CD14-positive monocyte (primary cell): ENCODE measurements at regions not wholly inside any gene's neighbourhood (a gene's known extent, or its start where the extent isn't known, plus 50 kb on each side); places are given as distances from the start of the nearest gene placed in this dataset.

Experiments
- DNase-seq, 3 donors: peaks; one replicate each; pipeline ENCODE4 v3.0.0-alpha.2; 2011 to 2022
- H2AFZ ChIP-seq: 2 replicates; pipeline ENCODE4 v1.6.0; 2012; ENCODE audit warnings: mild to moderate bottlenecking, low read depth, low read length, inconsistent platforms; ENCODE audit not compliant: insufficient read depth, poor library complexity, severe bottlenecking
- H3K27ac ChIP-seq, 2 donors: 1 replicate in 1 of 2; 2 replicates in 1 of 2; pipeline ENCODE4 v1.5.1; 2012 to 2013; ENCODE audit warnings: low read length in 2 of 2, control low read depth in 1 of 2, inconsistent platforms in 1 of 2, low read depth in 1 of 2, mild to moderate bottlenecking in 1 of 2
- H3K27me3 ChIP-seq, 2 donors: one replicate each; pipeline versions ENCODE4 v1.6.0 to v1.6.1; 2011 to 2013; ENCODE audit warnings: low read length in 2 of 2; ENCODE audit not compliant: control insufficient read depth in 2 of 2, insufficient read depth in 2 of 2
- H3K36me3 ChIP-seq, 2 donors: replicated peaks in 1 of 2; 1 replicate in 1 of 2; 2 replicates in 1 of 2; pipeline versions ENCODE4 v1.5.1 to v1.6.1; 2012 to 2013; ENCODE audit warnings: low read length in 2 of 2, control low read depth in 1 of 2, inconsistent platforms in 1 of 2, mild to moderate bottlenecking in 1 of 2; ENCODE audit not compliant: insufficient read depth in 2 of 2, control insufficient read depth in 1 of 2
- H3K4me1 ChIP-seq, 2 donors: 1 replicate in 1 of 2; 2 replicates in 1 of 2; pipeline versions ENCODE4 v1.5.1 to v1.6.1; 2012 to 2013; ENCODE audit warnings: low read length in 2 of 2, control low read depth in 1 of 2, inconsistent platforms in 1 of 2, mild to moderate bottlenecking in 1 of 2, moderate library complexity in 1 of 2; ENCODE audit not compliant: insufficient read depth in 2 of 2, control insufficient read depth in 1 of 2
- H3K4me2 ChIP-seq: replicated peaks from 2 replicates; pipeline ENCODE3; 2012; ENCODE audit warnings: low read length, moderate library complexity, mild to moderate bottlenecking; ENCODE audit not compliant: poor library complexity, severe bottlenecking; ENCODE audit errors: extremely low read depth
- H3K4me3 ChIP-seq, 3 experiments: fragments of 200-600 bp in 1 of 3; sonication (generic) in 1 of 3; replicated peaks in 1 of 3; 1 replicate in 2 of 3; 2 replicates in 1 of 3; pipeline ENCODE4 v1.5.1; 2011 to 2013; ENCODE audit warnings: low read length in 3 of 3, mild to moderate bottlenecking in 3 of 3, control low read depth in 2 of 3, low read depth in 2 of 3, inconsistent platforms in 1 of 3, moderate library complexity in 1 of 3
- H3K79me2 ChIP-seq: 2 replicates; pipeline ENCODE4 v1.6.0; 2012; ENCODE audit warnings: mild to moderate bottlenecking, control low read depth, inconsistent platforms, low read length, moderate library complexity; ENCODE audit not compliant: insufficient read depth
- H3K9ac ChIP-seq: 2 replicates; pipeline ENCODE4 v1.6.0; 2017; ENCODE audit warnings: low read length, mild to moderate bottlenecking; ENCODE audit not compliant: insufficient read depth, poor library complexity, severe bottlenecking
- H3K9me3 ChIP-seq, 2 donors: replicated peaks in 1 of 2; 1 replicate in 1 of 2; 2 replicates in 1 of 2; pipeline versions ENCODE4 v1.5.1 to v1.6.1; 2012 to 2013; ENCODE audit warnings: low read length in 2 of 2, control low read depth in 1 of 2; ENCODE audit not compliant: control insufficient read depth in 1 of 2, insufficient read depth in 1 of 2
- H4K20me1 ChIP-seq: 2 replicates; pipeline ENCODE4 v1.6.0; 2012; ENCODE audit warnings: mild to moderate bottlenecking, low read length, control low read depth, moderate library complexity; ENCODE audit not compliant: insufficient read depth
- H3K27ac Mint-ChIP-seq, 7 donors: one replicate each; pipeline ENCODE4 v1.8.0; 2020; ENCODE audit warnings: mild to moderate bottlenecking in 7 of 7, mixed read lengths in 7 of 7, moderate library complexity in 6 of 7, inconsistent platforms in 2 of 7
- H3K27me3 Mint-ChIP-seq, 3 donors: one replicate each; pipeline ENCODE4 v1.8.0; 2021 to 2022; ENCODE audit warnings: low read depth in 3 of 3, mild to moderate bottlenecking in 3 of 3, mixed read lengths in 3 of 3, moderate library complexity in 3 of 3, inconsistent platforms in 1 of 3
- H3K36me3 Mint-ChIP-seq, 2 donors: one replicate each; pipeline ENCODE4 v1.8.0; 2020; ENCODE audit warnings: mixed read lengths in 2 of 2, inconsistent platforms in 1 of 2, mild to moderate bottlenecking in 1 of 2
- H3K4me1 Mint-ChIP-seq: one replicate; pipeline ENCODE4 v1.8.0; 2020; ENCODE audit warnings: mild to moderate bottlenecking, mixed read lengths
- H3K4me3 Mint-ChIP-seq, 2 donors: one replicate each; pipeline ENCODE4 v1.8.0; 2020; ENCODE audit warnings: mild to moderate bottlenecking in 2 of 2, mixed read lengths in 2 of 2, moderate library complexity in 1 of 2
- H3K9me3 Mint-ChIP-seq, 7 donors: one replicate each; pipeline ENCODE4 v1.8.0; 2020 to 2022; ENCODE audit warnings: mixed read lengths in 7 of 7, mild to moderate bottlenecking in 6 of 7, moderate library complexity in 6 of 7, inconsistent platforms in 2 of 7
- WGBS: methylation state at CpG from one replicate; pipeline ENCODE4 v1.1.5; 2013; ENCODE audit warnings: missing lambda C conversion rate; ENCODE audit not compliant: insufficient coverage; 5-methylcytosine and 5-hydroxymethylcytosine counted together
- intact Hi-C, 2 donors: fragments of 100-400 bp; cut with micrococcal nuclease; formaldehyde crosslinking; loops; one replicate each; pipeline versions ENCODE4 v1.15.0 to v1.15.1; 2023
- TF ChIP-seq, protein P1 (sequence below): fragments of 200-600 bp; IDR thresholded peaks from one replicate; pipeline ENCODE4 v1.8.0; 2022; ENCODE audit warnings: antibody characterized with exemption, mild to moderate bottlenecking

DNA sequence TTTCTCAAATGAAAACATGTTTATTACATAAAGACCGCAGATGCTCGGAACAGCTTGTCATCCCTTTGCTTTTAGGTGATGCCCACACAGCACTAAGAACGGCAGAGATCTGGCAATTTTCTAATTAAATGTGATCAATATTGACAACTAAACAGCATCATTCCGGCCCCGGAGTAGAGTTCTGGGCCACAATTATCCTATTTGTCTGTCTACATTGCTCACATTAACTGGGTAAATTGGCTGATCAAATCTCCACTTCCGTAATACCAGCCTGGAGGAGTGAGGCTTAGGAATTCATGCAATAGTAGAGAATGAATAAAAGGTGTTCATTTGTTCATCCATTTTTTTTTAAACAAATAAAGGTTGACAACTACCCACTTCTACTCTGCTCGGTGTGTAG is 245.1 kb upstream of the C9orf72 start:
- Mint-ChIP-seq H3K4me3 (no peak overlapping the region), H3K9me3 (peaks cover 0 to 1% (median 0%) of the 10 kb centered on the region in 7 donors), H3K36me3 (no peaks in the 10 kb centered on the region), H3K27ac (no peak overlapping the region), H3K27me3 (peaks cover 3 to 6% (median 4%) of the 10 kb centered on the region in 3 donors), H3K4me1 (no peaks in the 10 kb centered on the region)
- Histone ChIP-seq H3K9ac (no peak overlapping the region), H3K4me2 (no peak overlapping the region), H3K36me3 (no peaks in the 10 kb centered on the region), H2AFZ (no peak overlapping the region), H3K79me2 (no peaks in the 10 kb centered on the region), H3K27ac (no peak overlapping the region), H3K9me3 (no peaks in the 10 kb centered on the region), H4K20me1 (no peaks in the 10 kb centered on the region), H3K4me1 (no peaks in the 10 kb centered on the region), H3K4me3 (no peak overlapping the region), H3K27me3 (no peaks in the 10 kb centered on the region)
- intact Hi-C loops = no loop called here
- no CpG with 5 or more reads among the region's 7 CpGs for WGBS
- no peak for DNase-seq
- TF ChIP-seq, protein P1, sequence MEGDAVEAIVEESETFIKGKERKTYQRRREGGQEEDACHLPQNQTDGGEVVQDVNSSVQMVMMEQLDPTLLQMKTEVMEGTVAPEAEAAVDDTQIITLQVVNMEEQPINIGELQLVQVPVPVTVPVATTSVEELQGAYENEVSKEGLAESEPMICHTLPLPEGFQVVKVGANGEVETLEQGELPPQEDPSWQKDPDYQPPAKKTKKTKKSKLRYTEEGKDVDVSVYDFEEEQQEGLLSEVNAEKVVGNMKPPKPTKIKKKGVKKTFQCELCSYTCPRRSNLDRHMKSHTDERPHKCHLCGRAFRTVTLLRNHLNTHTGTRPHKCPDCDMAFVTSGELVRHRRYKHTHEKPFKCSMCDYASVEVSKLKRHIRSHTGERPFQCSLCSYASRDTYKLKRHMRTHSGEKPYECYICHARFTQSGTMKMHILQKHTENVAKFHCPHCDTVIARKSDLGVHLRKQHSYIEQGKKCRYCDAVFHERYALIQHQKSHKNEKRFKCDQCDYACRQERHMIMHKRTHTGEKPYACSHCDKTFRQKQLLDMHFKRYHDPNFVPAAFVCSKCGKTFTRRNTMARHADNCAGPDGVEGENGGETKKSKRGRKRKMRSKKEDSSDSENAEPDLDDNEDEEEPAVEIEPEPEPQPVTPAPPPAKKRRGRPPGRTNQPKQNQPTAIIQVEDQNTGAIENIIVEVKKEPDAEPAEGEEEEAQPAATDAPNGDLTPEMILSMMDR = no peak

DNA sequence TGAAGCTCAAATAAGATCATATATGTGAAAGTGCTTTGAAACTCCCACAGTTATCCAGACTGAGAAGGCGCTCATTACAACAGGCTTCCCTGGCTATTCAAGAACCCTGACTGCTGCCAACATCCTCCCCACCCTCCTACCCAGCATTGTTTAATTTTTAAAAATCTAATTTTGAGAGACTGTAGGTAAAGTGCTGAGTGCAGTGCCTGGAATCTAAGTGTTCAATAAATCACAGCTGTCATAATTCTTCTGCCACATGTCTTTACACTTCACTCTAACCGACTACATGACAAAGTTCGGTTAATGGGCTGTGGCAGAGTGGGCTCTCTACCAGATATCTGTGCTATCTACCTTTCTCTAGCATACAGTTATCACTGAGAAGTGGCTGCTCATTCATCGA is 255.6 kb upstream of the C9orf72 start:
- Mint-ChIP-seq H3K27ac (no peak overlapping the region), H3K4me3 (no peak overlapping the region), H3K4me1 (no peaks in the 10 kb centered on the region), H3K27me3 (peaks cover 0 to 4% (median 3%) of the 10 kb centered on the region in 3 donors), H3K9me3 (peaks cover 0 to 3% (median 0%) of the 10 kb centered on the region in 7 donors), H3K36me3 (no peaks in the 10 kb centered on the region)
- Histone ChIP-seq H3K9ac (no peak overlapping the region), H3K9me3 (no peaks in the 10 kb centered on the region), H3K27me3 (no peaks in the 10 kb centered on the region), H3K4me3 (no peak overlapping the region), H3K4me2 (no peak overlapping the region), H3K79me2 (no peaks in the 10 kb centered on the region), H2AFZ (no peak overlapping the region), H3K4me1 (no peaks in the 10 kb centered on the region), H3K27ac (no peak overlapping the region), H3K36me3 (no peaks in the 10 kb centered on the region), H4K20me1 (no peaks in the 10 kb centered on the region)
- intact Hi-C loops = no loop called here
- 100% methylated on average over 2 of the region's 4 CpGs for WGBS
- no peak for DNase-seq
- TF ChIP-seq, protein P1 = no peak
